ENCODE measurements at regions not wholly inside any gene's neighbourhood (a gene's known extent, or its start where the extent isn't known, plus 50 kb on each side); places are given as distances from the start of the nearest gene placed in this dataset.

- TF ChIP-seq GABPA (IDR thresholded peaks at IDR 0.05 in 1 of 2, conservative IDR thresholded peaks at IDR 0.05 in 1 of 2) (no peak), TAF1 (conservative IDR thresholded peaks at IDR 0.05) (no peak)
Measured at GRCh38 chr2:198371329-198371728, 566.9 kb downstream of the PLCL1 start.

Data from liver (tissue), 2 donors.